Rectal smooth muscle tissue (tissue), 1 donor: ENCODE measurements at regions not wholly inside any gene's neighbourhood (a gene's known extent, or its start where the extent isn't known, plus 50 kb on each side); places are given as distances from the start of the nearest gene placed in this dataset.
"Not testable (repeated sequence)": the region's sequence is repeated elsewhere in the genome, so short reads cannot be mapped to it uniquely, and the experiment has no call there.

Experiments used
- H3K27ac ChIP-seq: one replicate; pipeline ENCODE4 v1.7.0; 2013; ENCODE audit warnings: low read depth, low read length, inconsistent platforms
- H3K27me3 ChIP-seq: one replicate; pipeline ENCODE4 v1.7.0; 2013; ENCODE audit warnings: low read length; ENCODE audit not compliant: control insufficient read depth, insufficient read depth
- H3K36me3 ChIP-seq: one replicate; pipeline ENCODE4 v1.7.0; 2013; ENCODE audit warnings: low read length; ENCODE audit not compliant: control insufficient read depth, insufficient read depth
- H3K4me1 ChIP-seq: one replicate; pipeline ENCODE4 v1.7.0; 2013; ENCODE audit warnings: low read length; ENCODE audit not compliant: control insufficient read depth, insufficient read depth
- H3K4me3 ChIP-seq: one replicate; pipeline ENCODE4 v1.7.0; 2013; ENCODE audit warnings: low read length
- H3K9ac ChIP-seq: one replicate; pipeline ENCODE4 v1.7.0; 2013; ENCODE audit warnings: low read length

DNA sequence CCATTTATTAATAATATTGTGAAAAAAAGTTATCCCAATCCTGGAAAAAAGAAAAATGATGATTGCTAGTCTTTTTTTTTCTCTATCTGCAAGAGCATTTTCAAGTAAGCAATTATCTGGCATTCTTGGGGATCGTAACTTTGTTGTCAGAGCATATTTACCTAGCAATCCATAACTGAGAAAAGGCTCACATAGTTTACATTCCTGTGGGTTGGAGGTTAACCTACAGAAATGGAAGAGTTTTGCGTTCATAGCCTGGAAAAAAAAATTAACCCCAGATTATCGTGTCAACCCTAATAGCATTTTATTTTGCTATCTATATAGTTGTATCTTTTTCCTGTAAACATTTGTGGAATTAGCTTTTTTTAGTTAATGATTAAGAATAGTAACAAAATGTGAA, 292.3 kb downstream of the DAD1 start:
- Histone ChIP-seq H3K4me3 (no peak overlapping the region), H3K9ac (no peak overlapping the region), H3K4me1 (no peaks in the 10 kb centered on the region), H3K36me3 (no peaks in the 10 kb centered on the region), H3K27me3 (no peaks in the 10 kb centered on the region), H3K27ac (no peak overlapping the region)

DNA sequence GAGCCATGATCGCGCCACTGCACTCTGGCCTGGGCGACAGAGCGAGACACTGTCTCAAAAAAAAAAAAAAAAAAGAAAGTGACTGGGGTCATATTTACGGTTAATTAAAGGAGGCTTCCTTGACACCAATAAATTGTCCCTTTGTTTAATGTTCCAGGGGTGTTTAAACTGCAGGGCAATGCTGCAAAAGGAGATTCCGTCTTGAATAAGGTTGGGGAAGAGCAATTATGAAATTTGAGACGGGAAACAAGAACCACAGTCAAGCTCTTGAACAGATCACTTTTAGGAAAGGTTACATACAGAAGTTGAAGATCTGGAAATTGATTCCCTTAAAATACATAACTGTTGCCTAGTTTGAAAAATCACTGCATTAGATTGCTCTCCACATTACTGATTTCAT, 292.9 kb downstream of the DAD1 start:
- Histone ChIP-seq H3K4me1 (no peaks in the 10 kb centered on the region), H3K9ac (no peak overlapping the region), H3K36me3 (no peaks in the 10 kb centered on the region), H3K4me3 (no peak overlapping the region), H3K27me3 (no peaks in the 10 kb centered on the region), H3K27ac (no peak overlapping the region)

DNA sequence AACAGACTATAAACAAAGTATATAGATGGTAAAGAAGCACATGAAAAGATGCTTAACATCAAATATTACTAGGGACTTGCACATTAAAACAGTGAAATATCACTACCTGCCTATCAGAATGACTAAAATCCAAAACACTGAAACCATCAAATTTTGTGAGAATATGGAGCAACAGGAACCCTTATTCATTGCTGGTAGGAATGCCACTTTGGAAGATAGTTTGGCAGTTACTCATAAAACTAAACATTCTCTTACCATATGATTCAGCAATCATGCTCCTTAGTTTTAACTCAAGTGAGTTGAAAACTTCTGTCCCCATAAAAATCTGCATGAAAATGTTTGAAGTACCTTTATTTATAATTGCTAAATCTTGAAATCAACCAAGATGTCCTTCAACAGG, 297.6 kb downstream of the DAD1 start:
- Histone ChIP-seq H3K4me3 (no peak overlapping the region), H3K36me3 (no peaks in the 10 kb centered on the region), H3K27me3 (no peaks in the 10 kb centered on the region), H3K9ac (no peak overlapping the region), H3K4me1 (no peaks in the 10 kb centered on the region), H3K27ac (no peak overlapping the region)

GRCh38 chr14:22289570-22289969, 299.5 kb downstream of the DAD1 start:
- no peak overlapping the region for H3K4me3 ChIP-seq
- H3K27me3 ChIP-seq: no peaks in the 10 kb centered on the region
- no peaks in the 10 kb centered on the region for H3K36me3 ChIP-seq
- H3K9ac ChIP-seq: no peak overlapping the region
- no peaks in the 10 kb centered on the region for H3K4me1 ChIP-seq
- H3K27ac ChIP-seq: no peak overlapping the region

GRCh38 chr14:22285991-22286390, 303.0 kb downstream of the DAD1 start:
- H3K27ac ChIP-seq: no peak overlapping the region
- no peaks in the 10 kb centered on the region for H3K27me3 ChIP-seq
- no peak overlapping the region for H3K9ac ChIP-seq
- H3K36me3 ChIP-seq: no peaks in the 10 kb centered on the region
- no peaks in the 10 kb centered on the region for H3K4me1 ChIP-seq
- no peak overlapping the region for H3K4me3 ChIP-seq

DNA sequence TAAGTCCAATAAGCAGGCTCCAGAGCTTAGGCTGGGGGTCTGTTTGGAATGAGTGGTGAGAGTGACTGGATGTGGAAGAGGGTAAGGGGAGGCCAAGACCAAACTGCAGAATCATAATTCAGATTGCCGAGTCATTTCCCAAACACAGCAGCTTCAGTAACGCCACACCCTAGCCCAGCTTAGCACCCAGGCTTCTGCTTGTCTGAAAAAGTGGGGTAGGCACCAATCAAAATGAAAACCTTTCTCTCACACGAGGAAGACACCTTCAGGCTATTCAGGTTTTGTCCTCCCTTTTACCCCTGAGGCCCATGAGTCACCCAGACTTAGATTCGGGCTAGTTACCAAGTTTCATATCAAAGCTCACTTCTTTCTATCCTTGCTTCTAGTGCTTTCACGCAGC, 306.1 kb downstream of the DAD1 start:
- Histone ChIP-seq H3K36me3 (no peaks in the 10 kb centered on the region), H3K9ac (no peak overlapping the region), H3K4me3 (no peak overlapping the region), H3K27ac (no peak overlapping the region), H3K4me1 (no peaks in the 10 kb centered on the region), H3K27me3 (no peaks in the 10 kb centered on the region)

- Histone ChIP-seq H3K27me3 (no peaks in the 10 kb centered on the region), H3K4me3 (no peak overlapping the region), H3K36me3 (no peaks in the 10 kb centered on the region), H3K9ac (no peak overlapping the region), H3K27ac (no peak overlapping the region), H3K4me1 (no peaks in the 10 kb centered on the region)
These were observed 306.6 kb downstream of the DAD1 start for GRCh38 chr14:22282417-22282816.

DNA sequence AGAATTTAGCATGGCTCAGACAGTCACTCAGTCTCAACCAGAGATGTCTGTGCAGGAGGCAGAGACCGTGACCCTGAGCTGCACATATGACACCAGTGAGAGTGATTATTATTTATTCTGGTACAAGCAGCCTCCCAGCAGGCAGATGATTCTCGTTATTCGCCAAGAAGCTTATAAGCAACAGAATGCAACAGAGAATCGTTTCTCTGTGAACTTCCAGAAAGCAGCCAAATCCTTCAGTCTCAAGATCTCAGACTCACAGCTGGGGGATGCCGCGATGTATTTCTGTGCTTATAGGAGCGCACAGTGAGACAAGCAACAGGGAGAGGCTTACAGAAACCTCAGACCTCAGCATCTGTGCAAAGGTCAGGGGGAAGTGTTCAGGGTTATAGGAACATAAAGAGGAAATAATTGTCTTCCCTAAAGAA, 307.6 kb downstream of the DAD1 start:
- H3K27ac ChIP-seq: not testable (repeated sequence)

GRCh38 chr14:22280497-22281316, 308.3 kb downstream of the DAD1 start:
- H3K27ac ChIP-seq: no peak overlapping the region

More for the DNA sequence above, 307.6 kb downstream of the DAD1 start:
- H3K9ac ChIP-seq, H3K4me3 ChIP-seq, H3K36me3 ChIP-seq, H3K4me1 ChIP-seq, H3K27me3 ChIP-seq: not testable (repeated sequence)

DNA sequence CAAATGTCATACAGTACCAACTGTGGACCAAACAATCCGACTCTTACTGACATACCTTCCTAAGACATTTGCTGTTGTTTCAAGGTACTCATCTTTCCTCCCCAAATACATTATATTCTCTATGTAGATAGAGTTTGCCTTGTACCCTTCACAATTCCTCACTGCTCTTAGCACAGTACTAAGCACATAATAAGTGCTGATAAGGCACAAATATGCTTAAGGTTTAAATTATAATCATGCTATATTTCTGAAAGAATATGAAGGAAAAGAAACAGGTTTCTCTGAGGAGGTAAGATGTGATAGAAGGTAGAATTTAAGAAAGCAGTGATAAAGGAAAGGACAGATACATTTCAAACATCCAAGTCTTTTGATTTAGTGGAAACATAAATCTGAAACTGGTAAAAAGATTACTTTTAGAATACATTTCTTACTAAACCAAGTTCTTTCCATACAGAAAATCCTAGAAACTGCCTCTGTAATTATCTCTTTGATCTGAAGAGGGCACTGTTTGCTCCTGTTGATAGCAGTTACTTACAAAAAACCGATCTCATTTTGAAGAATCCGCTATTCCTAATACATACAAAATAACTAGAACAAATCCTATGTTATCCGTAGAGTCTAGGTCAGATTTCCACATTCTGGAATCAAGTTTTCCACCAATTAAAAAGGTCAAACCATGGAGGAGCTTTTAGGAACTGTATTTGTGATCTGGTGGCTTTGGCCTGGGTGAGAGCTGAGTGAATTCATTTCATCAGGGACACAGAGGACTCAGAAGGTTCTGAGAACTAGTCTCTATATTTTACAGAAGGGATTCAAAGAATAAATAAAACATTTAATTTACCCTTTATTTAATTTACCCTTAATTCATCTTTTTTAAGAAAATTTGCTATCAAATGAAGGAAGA, 311.9 kb downstream of the DAD1 start:
- Histone ChIP-seq H3K9ac (no peak overlapping the region), H3K4me3 (no peak overlapping the region), H3K27me3 (no peaks in the 10 kb centered on the region), H3K36me3 (no peaks in the 10 kb centered on the region), H3K4me1 (no peaks in the 10 kb centered on the region), H3K27ac (no peak overlapping the region)

More at GRCh38 chr14:22280497-22281316, 308.3 kb downstream of the DAD1 start:
- H3K4me3 ChIP-seq: no peak overlapping the region
- H3K27me3 ChIP-seq: no peaks in the 10 kb centered on the region
- H3K9ac ChIP-seq: no peak overlapping the region
- no peaks in the 10 kb centered on the region for H3K4me1 ChIP-seq
- H3K36me3 ChIP-seq: no peaks in the 10 kb centered on the region

DNA sequence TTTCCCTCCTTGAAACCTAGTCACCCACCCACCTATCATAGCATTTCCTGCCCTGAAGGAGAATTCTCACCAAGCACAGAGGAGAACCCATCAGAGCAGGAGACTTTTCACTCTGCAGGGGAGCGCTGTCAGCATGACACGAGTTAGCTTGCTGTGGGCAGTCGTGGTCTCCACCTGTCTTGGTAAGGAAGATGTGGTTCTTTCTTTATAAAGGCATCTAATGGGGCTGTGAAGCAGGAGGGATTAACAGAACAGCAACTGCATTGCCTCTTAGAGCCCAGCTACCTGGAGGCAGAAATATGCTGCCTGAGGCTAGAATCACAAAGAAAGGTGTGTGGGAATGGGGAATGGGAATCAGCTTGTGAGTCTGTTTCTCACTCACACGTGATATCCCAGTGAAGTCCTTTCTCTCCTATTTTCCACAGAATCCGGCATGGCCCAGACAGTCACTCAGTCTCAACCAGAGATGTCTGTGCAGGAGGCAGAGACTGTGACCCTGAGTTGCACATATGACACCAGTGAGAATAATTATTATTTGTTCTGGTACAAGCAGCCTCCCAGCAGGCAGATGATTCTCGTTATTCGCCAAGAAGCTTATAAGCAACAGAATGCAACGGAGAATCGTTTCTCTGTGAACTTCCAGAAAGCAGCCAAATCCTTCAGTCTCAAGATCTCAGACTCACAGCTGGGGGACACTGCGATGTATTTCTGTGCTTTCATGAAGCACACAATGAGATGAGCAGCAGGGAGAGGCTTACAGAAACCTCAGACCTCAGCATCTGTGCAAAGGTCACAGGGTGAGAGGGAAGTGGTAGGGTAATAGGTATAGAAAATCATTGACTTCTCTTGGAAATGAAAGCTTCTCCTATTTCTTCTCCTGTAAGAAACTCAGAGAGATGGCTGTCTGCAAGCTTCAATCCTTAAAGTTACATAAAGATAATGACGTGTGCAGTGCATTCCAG, 316.9 kb downstream of the DAD1 start:
- Histone ChIP-seq H3K27me3 (no peaks in the 10 kb centered on the region), H3K9ac (no peak overlapping the region), H3K4me1 (no peaks in the 10 kb centered on the region), H3K27ac (no peak overlapping the region), H3K4me3 (no peak overlapping the region), H3K36me3 (no peaks in the 10 kb centered on the region)

- Histone ChIP-seq H3K9ac (no peak overlapping the region), H3K36me3 (no peaks in the 10 kb centered on the region), H3K27ac (no peak overlapping the region), H3K4me1 (no peaks in the 10 kb centered on the region), H3K27me3 (no peaks in the 10 kb centered on the region), H3K4me3 (no peak overlapping the region)
These were observed 320.1 kb downstream of the DAD1 start for GRCh38 chr14:22268875-22269274.
